SK-N-SH treated with all-trans-retinoic acid at 6 μM for 48 hours (cell line): ENCODE measurements at regions not wholly inside any gene's neighbourhood (a gene's known extent, or its start where the extent isn't known, plus 50 kb on each side); places are given as distances from the start of the nearest gene placed in this dataset.

Experiments used
- ATAC-seq: fragments of 200-7000 bp; cut with Tn5 transposase; 3 replicates; pipeline ENCODE4 v1.9.1; 2020; ENCODE audit warnings: mild to moderate bottlenecking, moderate library complexity
- ARNTL ChIP-seq: fragments of 450-650 bp; formaldehyde crosslinking; IDR thresholded peaks from 2 replicates; pipeline ENCODE4 v1.5.0; 2020; ENCODE audit warnings: low read depth, mild to moderate bottlenecking, moderate library complexity, borderline replicate concordance
- BACH2 ChIP-seq: fragments of 250-450 bp; sonication (Bioruptor Pico); IDR thresholded peaks from 2 replicates; pipeline ENCODE4 v1.9.0; 2021; ENCODE audit warnings: mild to moderate bottlenecking, borderline replicate concordance
- CREB5 ChIP-seq: fragments of 250-450 bp; sonication (Bioruptor Pico); IDR thresholded peaks from 2 replicates; pipeline ENCODE4 v1.5.1; 2020; ENCODE audit warnings: low read depth, mild to moderate bottlenecking, moderate library complexity
- CSDC2 ChIP-seq: fragments of 250-450 bp; sonication (Bioruptor Pico); IDR thresholded peaks from 2 replicates; pipeline ENCODE4 v1.5.0; 2020; ENCODE audit warnings: mild to moderate bottlenecking, moderate library complexity
- CSRNP3 ChIP-seq: fragments of 250-450 bp; sonication (Bioruptor Pico); IDR thresholded peaks from 2 replicates; pipeline ENCODE4 v1.5.1; 2021; ENCODE audit warnings: mild to moderate bottlenecking, moderate library complexity
- ESRRG ChIP-seq: fragments of 250-450 bp; sonication (Bioruptor Pico); IDR thresholded peaks from 2 replicates; pipeline ENCODE4 v1.6.1; 2021; ENCODE audit warnings: mild to moderate bottlenecking
- GLIS3 ChIP-seq: fragments of 250-450 bp; sonication (Bioruptor Pico); IDR thresholded peaks from 2 replicates; pipeline ENCODE4 v1.5.0; 2020; ENCODE audit warnings: mild to moderate bottlenecking, moderate library complexity
- ISL1 ChIP-seq: fragments of 250-450 bp; sonication (Bioruptor Pico); IDR thresholded peaks from 2 replicates; pipeline ENCODE4 v2.1.2; 2022; ENCODE audit warnings: mild to moderate bottlenecking, moderate library complexity
- OSR1 ChIP-seq: fragments of 250-450 bp; sonication (Bioruptor Pico); IDR thresholded peaks from 2 replicates; pipeline ENCODE4 v1.8.0; 2022; ENCODE audit warnings: moderate library complexity, mild to moderate bottlenecking, inconsistent platforms
- PATZ1 ChIP-seq: fragments of 250-450 bp; sonication (Bioruptor Pico); IDR thresholded peaks from 2 replicates; pipeline ENCODE4 v1.8.0; 2020; ENCODE audit warnings: mild to moderate bottlenecking, moderate library complexity, borderline replicate concordance
- POU6F1 ChIP-seq: fragments of 250-450 bp; sonication (Bioruptor Pico); IDR thresholded peaks from 2 replicates; pipeline ENCODE4 v1.8.0; 2021; ENCODE audit warnings: low read depth, mild to moderate bottlenecking, moderate library complexity, borderline replicate concordance
- PPARA ChIP-seq: fragments of 250-450 bp; sonication (Bioruptor Pico); IDR thresholded peaks from 2 replicates; pipeline ENCODE4 v1.5.0; 2020; ENCODE audit warnings: mild to moderate bottlenecking, borderline replicate concordance
- RARB ChIP-seq: fragments of 250-450 bp; sonication (Bioruptor Pico); IDR thresholded peaks from 2 replicates; pipeline ENCODE4 v1.8.0; 2021; ENCODE audit warnings: mild to moderate bottlenecking, moderate library complexity
- SNAI2 ChIP-seq: fragments of 250-450 bp; sonication (Bioruptor Pico); IDR thresholded peaks from 2 replicates; pipeline ENCODE4 v1.5.0; 2020; ENCODE audit warnings: mild to moderate bottlenecking, moderate library complexity
- TCF4 ChIP-seq: fragments of 250-450 bp; sonication (Bioruptor Pico); IDR thresholded peaks from 2 replicates; pipeline ENCODE4 v1.8.0; 2021; ENCODE audit warnings: mild to moderate bottlenecking, moderate library complexity, borderline replicate concordance
- TSHZ2 ChIP-seq: fragments of 250-450 bp; sonication (Bioruptor Pico); IDR thresholded peaks from 2 replicates; pipeline ENCODE4 v1.5.0; 2020; ENCODE audit warnings: mild to moderate bottlenecking, moderate library complexity
- ZC3H10 ChIP-seq: fragments of 250-450 bp; sonication (Bioruptor Pico); IDR thresholded peaks from 2 replicates; pipeline ENCODE4 v1.5.1; 2021; ENCODE audit warnings: mild to moderate bottlenecking, moderate library complexity
- ZFP3 ChIP-seq: fragments of 250-450 bp; sonication (Bioruptor Pico); IDR thresholded peaks from 2 replicates; pipeline ENCODE4 v1.5.0; 2020; ENCODE audit warnings: mild to moderate bottlenecking, moderate library complexity
- ZFP30 ChIP-seq: fragments of 450-650 bp; formaldehyde crosslinking; IDR thresholded peaks from 2 replicates; pipeline ENCODE4 v1.5.0; 2022; ENCODE audit warnings: mild to moderate bottlenecking, moderate library complexity
- ZNF565 ChIP-seq: fragments of 450-650 bp; formaldehyde crosslinking; conservative IDR thresholded peaks from 2 replicates; pipeline ENCODE4 v1.5.0; 2020; ENCODE audit warnings: low read depth, mild to moderate bottlenecking, moderate library complexity
- ZNF70 ChIP-seq: fragments of 450-650 bp; formaldehyde crosslinking; IDR thresholded peaks from 2 replicates; pipeline ENCODE4 v1.5.0; 2020; ENCODE audit warnings: mild to moderate bottlenecking, moderate library complexity
- ZNF8 ChIP-seq: fragments of 450-650 bp; formaldehyde crosslinking; IDR thresholded peaks from 2 replicates; pipeline ENCODE4 v1.5.0; 2020; ENCODE audit warnings: mild to moderate bottlenecking, moderate library complexity

GRCh38 chr11:15824060-15824459 is 532.3 kb downstream of the SOX6 start (continued):
- TF ChIP-seq CREB5 (CRISPR knock-in tag): no peak

GRCh38 chr11:15825976-15826650 is 530.2 kb downstream of the SOX6 start:
- no peak for TF ChIP-seq ISL1 (CRISPR knock-in tag)
- no peak for TF ChIP-seq OSR1 (CRISPR knock-in tag)
- TF ChIP-seq ZFP3: no peak
- TF ChIP-seq CREB5 (CRISPR knock-in tag): no peak
- TF ChIP-seq SNAI2 (CRISPR knock-in tag): no peak
- TF ChIP-seq PPARA (CRISPR knock-in tag): no peak
- TF ChIP-seq TCF4 (CRISPR knock-in tag): no peak
- no peak for TF ChIP-seq POU6F1 (CRISPR knock-in tag)
- TF ChIP-seq ZC3H10 (CRISPR knock-in tag): no peak
- no peak for TF ChIP-seq BACH2 (CRISPR knock-in tag)
- no peak for TF ChIP-seq RARB
- TF ChIP-seq ESRRG (CRISPR knock-in tag): no peak
- no peak for TF ChIP-seq GLIS3 (CRISPR knock-in tag)
- TF ChIP-seq CSRNP3 (CRISPR knock-in tag): no peak
- ATAC-seq: no peak

- no peak for TF ChIP-seq OSR1 (CRISPR knock-in tag)
- TF ChIP-seq ARNTL (CRISPR knock-in tag): no peak
- TF ChIP-seq ZNF565 (CRISPR knock-in tag): no peak
- no peak for TF ChIP-seq POU6F1 (CRISPR knock-in tag)
- no peak for TF ChIP-seq ZNF70 (CRISPR knock-in tag)
- no peak for TF ChIP-seq ZFP3
- TF ChIP-seq PPARA (CRISPR knock-in tag): no peak
- no peak for TF ChIP-seq RARB
- no peak for TF ChIP-seq BACH2 (CRISPR knock-in tag)
- no peak for TF ChIP-seq ISL1 (CRISPR knock-in tag)
- TF ChIP-seq ESRRG (CRISPR knock-in tag): no peak
- no peak for TF ChIP-seq SNAI2 (CRISPR knock-in tag)
- no peak for TF ChIP-seq CSRNP3 (CRISPR knock-in tag)
- TF ChIP-seq ZFP30 (CRISPR knock-in tag): no peak
- no peak for TF ChIP-seq GLIS3 (CRISPR knock-in tag)
- TF ChIP-seq ZC3H10 (CRISPR knock-in tag): no peak
- no peak for TF ChIP-seq CSDC2
- TF ChIP-seq PATZ1: no peak
- TF ChIP-seq ZNF8: no peak
- TF ChIP-seq TSHZ2: no peak
- peak; percentile 63; the same call in 2 of the 3 replicates for ATAC-seq
Observed at GRCh38 chr11:15826826-15827225, 529.5 kb downstream of the SOX6 start.
